PC-9 (cell line): ENCODE measurements at regions not wholly inside any gene's neighbourhood (a gene's known extent, or its start where the extent isn't known, plus 50 kb on each side); places are given as distances from the start of the nearest gene placed in this dataset.

ENCODE experiments used
- BruUV-seq: library from RNA; stranded (reverse); fragments of 400-500 nt; replicated peaks from 2 replicates; lab custom pipeline; 2021; lab: Mats Ljungman, UMichigan
- CTCF ChIA-PET: fragments of 300-600 bp; sonication (Branson Sonifier 250); formaldehyde crosslinking; loops from one replicate; lab custom pipeline; 2022; ENCODE audit warnings: antibody characterized with exemption; lab: Charles Lee
- POLR2A ChIA-PET: fragments of 300-600 bp; sonication (Branson Sonifier 250); formaldehyde crosslinking; loops from one replicate; lab custom pipeline; 2022; ENCODE audit warnings: antibody characterized with exemption; ENCODE audit not compliant: unreplicated experiment; lab: Charles Lee
- DNase-seq, 2 experiments: peaks; one replicate each; pipeline versions ENCODE4 v3.0.0 to v3.0.0-alpha.2; 2015 to 2022; ENCODE audit warnings: mixed read lengths in 1 of 2
- H2AFZ ChIP-seq: fragments of 200-600 bp; sonication (generic); 2 replicates; pipeline ENCODE4 v1.8.1; 2017; ENCODE audit warnings: antibody characterized with exemption
- H3F3A ChIP-seq: fragments of 200-600 bp; sonication (generic); 2 replicates; pipeline ENCODE4 v1.8.1; 2017; ENCODE audit warnings: antibody characterized with exemption, mild to moderate bottlenecking, low read depth; ENCODE audit not compliant: insufficient read depth
- H3K27ac ChIP-seq: fragments of 200-600 bp; sonication (generic); 2 replicates; pipeline ENCODE4 v1.6.1; 2016; ENCODE audit warnings: mixed run types
- H3K27me3 ChIP-seq: fragments of 200-600 bp; sonication (generic); 2 replicates; pipeline ENCODE4 v1.6.1; 2016; ENCODE audit warnings: low read depth, mixed run types; ENCODE audit not compliant: insufficient read depth
- H3K36me3 ChIP-seq: fragments of 200-600 bp; sonication (generic); 2 replicates; pipeline ENCODE4 v1.6.1; 2016; ENCODE audit warnings: low read depth, mixed run types
- H3K4me1 ChIP-seq: fragments of 200-600 bp; sonication (generic); replicated peaks from 2 replicates; pipeline ENCODE4 v1.6.1; 2016; ENCODE audit warnings: mixed run types; ENCODE audit not compliant: insufficient read depth
- H3K4me2 ChIP-seq: fragments of 200-600 bp; sonication (generic); 2 replicates; pipeline ENCODE4 v1.6.1; 2017; ENCODE audit warnings: mixed run types
- H3K4me3 ChIP-seq: fragments of 200-600 bp; sonication (generic); 2 replicates; pipeline ENCODE4 v1.6.1; 2016; ENCODE audit warnings: mixed run types
- H3K79me2 ChIP-seq: fragments of 200-600 bp; sonication (generic); 2 replicates; pipeline ENCODE4 v1.6.1; 2017; ENCODE audit warnings: low read depth, mixed run types
- H3K9me2 ChIP-seq: fragments of 200-600 bp; sonication (generic); 2 replicates; pipeline ENCODE4 v1.8.1; 2017; ENCODE audit warnings: mild to moderate bottlenecking; ENCODE audit not compliant: insufficient read depth
- H3K9me3 ChIP-seq: fragments of 200-600 bp; sonication (generic); 2 replicates; pipeline ENCODE4 v1.8.1; 2016; ENCODE audit warnings: low read depth; ENCODE audit not compliant: insufficient read depth
- H4K20me1 ChIP-seq: fragments of 200-600 bp; sonication (generic); 2 replicates; pipeline ENCODE4 v1.8.1; 2017; ENCODE audit not compliant: insufficient read depth
- CTCF ChIP-seq: fragments of 200-600 bp; sonication (generic); conservative IDR thresholded peaks from 2 replicates; pipeline ENCODE4 v1.6.1; 2017; ENCODE audit warnings: mixed run types, antibody characterized with exemption, mild to moderate bottlenecking, moderate library complexity
- EZH2 ChIP-seq: fragments of 200-600 bp; sonication (generic); IDR thresholded peaks from 2 replicates; pipeline ENCODE4 v1.8.0; 2017; ENCODE audit warnings: antibody characterized with exemption, low read depth
- intact Hi-C: fragments of 100-400 bp; cut with micrococcal nuclease; formaldehyde crosslinking; loops from one replicate; pipeline ENCODE4 v1.10.0; 2022; ENCODE audit not compliant: unreplicated experiment

GRCh38 chr12:115095073-115095748 lies 411.2 kb upstream of the TBX3 start:
- no peak overlapping the region for H3K4me2 ChIP-seq
- no peak overlapping the region for H2AFZ ChIP-seq
- TF ChIP-seq EZH2 (no peak), CTCF (no peak)
- BruUV-seq = no TSS peak
- peaks cover 13% of the 10 kb centered on the region; the same call in 1 of the 2 replicates for H3K27me3 ChIP-seq
- no peak overlapping the region for H3K27ac ChIP-seq
- no peaks in the 10 kb centered on the region for H3K36me3 ChIP-seq
- no peaks in the 10 kb centered on the region for H3K9me2 ChIP-seq
- ChIA-PET CTCF (no interaction called here), POLR2A (no interaction called here)
- no peaks in the 10 kb centered on the region for H4K20me1 ChIP-seq
- DNase-seq = no peak
- H3K4me1 ChIP-seq = no peaks in the 10 kb centered on the region
- H3K79me2 ChIP-seq = no peaks in the 10 kb centered on the region
- intact Hi-C loops = no loop called here
- H3F3A ChIP-seq = no peaks in the 10 kb centered on the region
- no peak overlapping the region for H3K4me3 ChIP-seq
- no peaks in the 10 kb centered on the region for H3K9me3 ChIP-seq

- H3K4me2 ChIP-seq = no peak overlapping the region
- H2AFZ ChIP-seq = no peak overlapping the region
- H3K79me2 ChIP-seq = no peaks in the 10 kb centered on the region
- no peak overlapping the region for H3K27ac ChIP-seq
- H3F3A ChIP-seq = no peaks in the 10 kb centered on the region
- no peaks in the 10 kb centered on the region for H3K4me1 ChIP-seq
- BruUV-seq = no TSS peak
- no peaks in the 10 kb centered on the region for H4K20me1 ChIP-seq
- ChIA-PET POLR2A (no interaction called here), CTCF (no interaction called here)
- peaks cover 13% of the 10 kb centered on the region; the same call in 1 of the 2 replicates for H3K27me3 ChIP-seq
- TF ChIP-seq EZH2 (no peak), CTCF (no peak)
- H3K9me2 ChIP-seq = no peaks in the 10 kb centered on the region
- no peak overlapping the region for H3K4me3 ChIP-seq
- intact Hi-C loops = no loop called here
- no peaks in the 10 kb centered on the region for H3K9me3 ChIP-seq
- DNase-seq = no peak
- no peaks in the 10 kb centered on the region for H3K36me3 ChIP-seq
Measured at GRCh38 chr12:115094163-115094816, 410.3 kb upstream of the TBX3 start.

- TF ChIP-seq EZH2 (no peak), CTCF (no peak)
- H3K79me2 ChIP-seq = no peaks in the 10 kb centered on the region
- BruUV-seq = no TSS peak
- H4K20me1 ChIP-seq = no peaks in the 10 kb centered on the region
- H3K9me3 ChIP-seq = no peaks in the 10 kb centered on the region
- intact Hi-C loops = no loop called here
- POLR2A ChIA-PET = no interaction called here
- no peaks in the 10 kb centered on the region for H3F3A ChIP-seq
- no peak overlapping the region for H2AFZ ChIP-seq
- H3K36me3 ChIP-seq = no peaks in the 10 kb centered on the region
- no peak overlapping the region for H3K4me3 ChIP-seq
- H3K9me2 ChIP-seq = no peaks in the 10 kb centered on the region
- H3K27me3 ChIP-seq = peaks cover 13% of the 10 kb centered on the region; the same call in 1 of the 2 replicates
- CTCF ChIA-PET = no interaction called here
- no peak overlapping the region for H3K4me2 ChIP-seq
- H3K4me1 ChIP-seq = no peaks in the 10 kb centered on the region
- no peak for DNase-seq
- H3K27ac ChIP-seq = no peak overlapping the region
Measured at GRCh38 chr12:115093261-115093660, 409.3 kb upstream of the TBX3 start.
